CD4-positive, alpha-beta T cell treated with Interleukin-17A for 1 hour (primary cell): ENCODE measurements at regions not wholly inside any gene's neighbourhood (a gene's known extent, or its start where the extent isn't known, plus 50 kb on each side); places are given as distances from the start of the nearest gene placed in this dataset.
"Not testable (repeated sequence)": the region's sequence is repeated elsewhere in the genome, so short reads cannot be mapped to it uniquely, and the experiment has no call there.

Experiments used
- DNase-seq: peaks from one replicate; pipeline ENCODE4 v3.0.0-alpha.2; 2020

DNA sequence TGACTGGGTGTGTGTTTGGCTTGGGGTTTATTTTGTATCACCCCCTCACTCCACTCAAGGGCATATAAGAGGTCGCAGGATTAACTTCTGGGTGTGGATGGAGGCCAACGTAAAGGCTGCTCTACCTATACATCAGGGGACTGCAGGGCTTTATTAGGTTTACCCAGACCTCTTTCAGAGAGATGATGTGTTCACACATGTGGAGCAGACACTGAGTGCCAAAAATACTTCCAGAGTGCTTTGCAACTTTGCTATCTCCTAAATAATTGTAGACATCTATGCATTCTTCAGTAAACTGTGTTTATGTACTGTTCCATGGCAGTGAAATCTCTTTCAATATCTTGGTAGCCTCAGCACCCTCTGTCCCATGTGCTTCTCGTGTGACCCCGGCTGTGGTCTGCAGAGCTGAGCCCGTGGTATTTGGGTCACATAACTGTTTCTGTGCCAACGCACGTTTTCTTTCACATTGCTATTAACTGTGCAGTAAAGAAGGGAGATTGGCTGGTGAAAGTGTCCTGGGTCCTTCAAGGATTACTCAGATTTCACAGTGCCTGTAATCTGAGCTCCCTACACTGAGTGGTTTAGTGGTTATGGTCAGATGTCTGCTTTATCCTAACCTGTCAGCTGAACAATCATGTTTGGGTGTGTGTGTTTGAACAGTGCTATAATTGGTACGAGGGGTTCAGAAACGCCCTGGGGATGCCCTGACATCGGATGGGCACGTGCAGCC lies 208.1 kb downstream of the VAPA start:
- no peak for DNase-seq

DNA sequence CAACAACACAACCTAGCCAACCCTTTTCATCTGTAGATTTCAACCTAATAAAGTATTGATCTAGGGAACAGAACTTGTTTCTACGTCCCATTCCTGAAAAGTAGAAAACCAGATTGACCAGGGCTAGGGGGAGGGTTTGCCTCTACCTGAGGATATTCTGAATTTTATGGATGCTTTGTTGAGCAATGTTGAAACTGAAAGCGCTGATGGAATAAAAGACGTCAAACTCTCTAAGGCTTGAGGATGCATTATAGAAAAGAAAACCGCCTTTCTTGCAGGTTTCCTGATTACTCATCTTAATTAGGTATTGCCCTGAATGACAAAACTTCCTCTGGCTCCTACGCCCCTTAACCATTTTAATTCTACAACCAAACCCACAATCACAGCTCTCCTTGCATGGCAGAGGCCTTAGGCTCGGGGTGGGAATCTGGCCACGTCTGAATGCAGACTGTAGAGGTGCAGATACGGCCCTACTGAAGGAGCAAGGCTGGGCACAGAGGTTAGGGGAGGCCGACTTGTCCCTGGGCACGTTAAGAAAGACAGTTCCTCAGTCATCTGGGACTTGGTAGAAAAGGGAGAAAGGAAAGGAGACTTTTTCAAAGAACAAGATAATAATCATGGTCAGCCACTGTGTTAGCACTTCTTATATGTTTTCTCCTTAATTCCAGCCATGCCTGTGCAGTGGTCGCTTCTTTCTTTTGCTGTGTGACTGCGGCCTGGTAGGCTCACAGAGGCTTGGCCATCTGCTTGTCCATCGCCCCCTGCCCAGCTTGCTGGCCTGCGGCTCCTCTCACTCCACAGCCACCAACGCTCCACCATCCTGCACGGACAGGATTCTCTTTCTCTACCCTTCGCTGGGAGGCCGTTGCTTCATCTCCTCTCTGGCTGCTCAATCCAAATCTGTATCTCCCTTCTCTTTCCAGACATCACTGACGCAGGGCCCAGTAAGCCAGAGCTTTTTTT lies 209.5 kb downstream of the VAPA start:
- no peak for DNase-seq

GRCh38 chr18:10124071-10124470 lies 210.3 kb downstream of the VAPA start:
- no peak for DNase-seq

DNA sequence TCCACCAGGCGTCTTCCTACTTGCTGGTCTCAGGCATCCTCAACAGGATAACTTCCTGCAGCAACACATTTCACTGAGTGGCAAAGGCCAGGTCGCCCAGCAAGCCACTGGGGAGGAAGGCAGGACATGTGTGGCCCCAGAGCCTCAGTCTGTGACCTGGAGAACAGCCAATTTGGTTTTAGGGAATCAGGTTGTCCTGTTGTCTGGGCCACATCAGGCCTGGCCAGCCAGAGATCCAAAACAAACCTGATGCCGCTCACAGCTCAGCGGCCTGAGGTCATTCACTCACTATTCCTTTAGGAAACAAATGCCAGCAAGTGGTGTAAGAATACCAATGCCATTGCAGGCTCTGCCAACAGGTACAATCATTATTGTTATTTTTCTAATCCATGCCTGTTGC lies 210.7 kb downstream of the VAPA start:
- no peak for DNase-seq

DNA sequence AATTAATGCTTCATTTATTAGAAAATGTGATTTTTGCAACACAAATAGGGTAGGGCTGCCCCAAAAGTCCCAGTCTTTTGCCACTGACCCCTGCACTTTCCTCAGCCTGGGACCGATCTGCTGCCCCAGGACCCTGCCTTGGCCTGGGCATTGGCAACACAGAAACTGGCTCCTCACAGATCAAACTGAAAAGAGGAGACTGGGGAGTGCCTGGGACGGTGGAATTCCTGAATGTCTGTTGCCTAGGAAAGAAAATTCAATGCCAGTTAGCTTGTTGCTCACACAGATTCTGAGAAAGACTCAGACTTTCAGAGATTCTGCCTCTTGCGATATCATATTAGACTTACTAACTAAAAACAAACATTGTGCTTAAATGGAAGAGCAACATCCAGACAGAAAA lies 211.2 kb downstream of the VAPA start:
- DNase-seq: no peak

DNA sequence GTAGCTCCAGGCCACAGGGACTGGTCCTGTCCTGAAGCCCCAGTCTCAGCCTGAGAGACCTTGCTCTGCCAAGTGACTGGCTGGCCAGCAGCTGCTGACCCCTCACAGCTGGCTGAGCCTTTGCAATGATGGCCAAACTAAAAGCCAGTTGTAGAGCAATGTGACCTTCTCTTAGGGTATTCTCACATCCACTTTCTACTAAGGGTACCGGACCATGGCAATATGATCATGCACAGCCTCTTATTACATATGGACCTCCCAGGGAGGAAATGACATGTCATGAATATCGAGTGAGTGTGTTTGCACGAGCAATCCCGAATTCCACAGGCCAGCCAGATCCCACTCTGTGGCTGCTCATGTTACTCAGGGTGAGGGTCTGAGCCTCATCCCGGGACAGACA lies 213.9 kb downstream of the VAPA start:
- no peak for DNase-seq

- DNase-seq: no peak
These were observed 215.2 kb downstream of the VAPA start for GRCh38 chr18:10128921-10129501.

DNA sequence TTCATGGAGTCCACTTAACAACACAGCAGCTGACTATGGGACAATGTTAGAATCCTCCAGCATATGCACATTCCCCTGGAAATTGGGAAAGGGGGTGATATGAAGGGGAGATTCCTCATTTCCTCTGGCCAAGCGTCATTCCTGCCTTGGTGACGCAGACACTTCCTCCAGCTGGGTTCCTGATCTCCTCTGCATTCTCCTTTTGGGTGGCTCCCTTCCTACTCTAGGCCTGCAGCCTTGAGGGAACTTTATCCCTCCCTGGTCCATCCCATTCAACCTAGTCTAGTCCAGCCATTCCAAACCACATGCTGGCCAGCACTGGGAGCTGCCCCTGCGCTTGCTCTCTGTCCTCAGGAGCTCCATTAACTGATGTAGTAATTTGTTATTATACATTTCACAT lies 216.8 kb downstream of the VAPA start:
- DNase-seq: no peak

DNA sequence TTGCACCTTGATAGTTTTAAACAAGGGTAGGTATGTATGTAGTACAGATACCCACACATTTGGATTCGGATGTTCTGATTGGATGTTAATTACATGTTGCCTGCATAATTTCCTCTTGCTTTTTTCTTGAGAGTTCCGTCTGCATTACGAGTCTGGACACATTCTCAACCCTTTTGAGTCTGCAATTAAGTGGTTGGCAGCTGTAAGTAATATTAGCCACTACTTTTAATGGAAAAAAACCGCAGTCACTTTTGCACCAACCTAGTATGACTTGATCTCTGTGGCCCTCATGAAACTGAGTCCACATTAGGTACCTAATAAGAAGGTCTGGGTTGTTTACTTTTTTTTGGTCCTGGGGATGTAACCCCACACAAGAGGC lies 217.3 kb downstream of the VAPA start:
- no peak for DNase-seq

GRCh38 chr18:10131460-10132395 lies 217.9 kb downstream of the VAPA start:
- DNase-seq: no peak

DNA sequence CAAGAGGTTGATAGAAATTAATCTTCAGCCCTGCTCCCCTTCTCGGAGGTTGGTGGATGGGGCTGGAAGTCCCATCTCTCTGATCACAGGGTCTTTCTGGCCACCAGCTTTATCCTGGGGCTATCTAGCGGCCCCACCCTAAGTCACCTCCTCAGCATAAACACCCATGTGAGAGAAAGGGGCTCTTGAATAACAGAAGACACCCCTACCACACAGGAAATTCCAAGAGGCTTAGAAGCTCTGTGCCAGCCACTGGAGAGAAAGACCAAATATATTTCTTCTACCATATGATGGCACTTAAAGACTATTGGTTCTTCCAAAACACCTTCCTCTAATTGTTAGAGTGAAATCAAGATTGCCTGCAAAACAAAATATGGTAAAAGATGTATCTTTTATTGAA lies 219.7 kb downstream of the VAPA start:
- no peak for DNase-seq

- no peak for DNase-seq
These were observed 220.4 kb downstream of the VAPA start for GRCh38 chr18:10134204-10134603.

DNA sequence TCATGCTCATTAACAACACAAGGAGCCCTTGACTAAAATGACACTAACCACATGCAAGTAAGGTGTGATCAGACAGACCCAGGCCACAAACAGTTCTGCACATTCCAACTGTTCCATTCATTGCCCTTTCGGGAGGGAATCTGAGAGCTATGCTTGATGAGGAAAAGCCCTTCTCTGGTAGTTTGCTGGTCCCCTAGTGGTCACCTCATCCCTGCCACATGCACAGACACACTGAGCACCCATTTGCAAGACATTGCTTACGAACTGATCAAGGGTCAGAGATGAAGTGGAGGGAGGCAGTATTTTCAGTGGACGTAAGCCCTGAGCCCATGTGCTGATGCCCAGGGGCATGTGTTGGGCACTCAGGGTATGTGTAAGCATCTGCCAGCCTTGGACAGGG lies 220.9 kb downstream of the VAPA start:
- DNase-seq: not testable (repeated sequence)

DNA sequence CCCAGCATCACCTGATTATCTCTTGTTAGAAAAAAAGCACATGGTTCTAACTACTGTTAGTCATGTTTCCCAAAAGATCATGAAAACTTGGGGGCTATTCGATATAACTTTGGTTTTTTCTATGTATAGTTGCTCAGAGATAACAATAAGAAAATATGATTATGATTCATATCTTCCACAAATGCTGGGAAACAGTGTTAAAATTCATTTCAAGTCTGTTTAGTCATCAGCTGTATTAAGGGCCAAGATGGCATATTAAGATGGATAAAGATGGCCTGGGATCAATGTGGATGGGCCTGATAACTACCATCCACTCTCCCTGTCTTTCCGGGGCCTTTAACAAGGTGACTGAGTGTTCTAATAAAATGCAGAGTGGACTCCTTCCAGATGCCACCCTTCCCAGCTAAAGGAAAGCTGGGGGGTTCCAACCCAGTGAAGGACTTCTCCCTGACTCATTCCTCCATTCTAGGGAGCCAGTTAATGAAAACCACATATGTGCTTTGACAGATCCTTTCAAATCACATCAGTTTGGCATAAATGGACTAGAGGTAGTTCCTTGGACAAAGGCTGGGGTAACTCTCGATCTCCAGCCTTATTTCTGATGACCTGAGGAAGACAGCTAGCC lies 221.6 kb downstream of the VAPA start:
- no peak for DNase-seq

DNA sequence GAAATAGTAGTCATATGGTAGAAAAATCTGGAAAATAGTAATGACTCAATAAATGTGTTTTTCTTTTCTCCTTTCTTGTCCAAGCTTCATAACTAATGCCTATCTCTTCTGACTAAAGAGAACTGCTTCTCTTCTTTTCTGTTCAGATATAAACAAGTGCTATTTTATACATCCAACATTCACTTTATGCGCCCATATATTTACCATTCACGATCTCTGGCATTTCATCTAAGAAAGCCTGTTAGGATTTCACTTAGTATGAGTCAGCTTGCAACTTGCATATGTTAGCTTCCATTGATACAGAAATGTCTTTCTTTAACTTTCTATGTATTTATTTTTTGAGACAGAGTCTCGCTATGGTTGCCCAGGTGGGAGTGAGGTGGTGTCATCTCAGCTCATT lies 224.9 kb downstream of the VAPA start:
- DNase-seq: no peak

DNA sequence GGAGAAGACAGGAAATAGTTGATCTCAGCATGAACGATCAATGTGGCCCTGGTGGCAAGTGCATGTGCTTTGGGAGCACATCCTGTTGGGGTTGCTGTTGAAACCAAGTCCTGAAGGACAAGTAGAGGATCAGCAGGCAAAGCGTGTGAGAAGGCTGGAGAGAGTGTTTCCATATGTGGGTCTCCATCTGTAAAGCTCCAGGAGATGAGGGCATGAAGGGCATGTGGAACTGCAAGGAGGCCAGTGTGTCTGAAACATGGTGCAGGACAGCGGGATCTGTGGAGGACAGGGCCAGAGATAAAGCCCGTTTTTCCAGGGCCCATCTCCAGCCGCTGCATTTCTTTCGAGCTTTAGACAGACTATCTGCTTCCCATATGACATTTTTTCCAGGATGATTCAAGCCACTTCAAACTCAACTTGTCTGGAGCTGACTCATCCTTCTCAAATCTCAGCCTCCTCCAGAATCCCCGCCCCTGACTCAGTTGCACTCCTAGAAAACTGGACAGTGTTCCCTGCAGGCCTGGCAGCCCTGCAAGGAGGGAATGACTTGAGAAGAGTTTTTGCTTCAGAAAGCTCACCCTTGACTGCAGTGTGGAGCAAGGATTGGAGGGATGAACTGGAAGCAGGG lies 226.1 kb downstream of the VAPA start:
- DNase-seq: no peak

DNA sequence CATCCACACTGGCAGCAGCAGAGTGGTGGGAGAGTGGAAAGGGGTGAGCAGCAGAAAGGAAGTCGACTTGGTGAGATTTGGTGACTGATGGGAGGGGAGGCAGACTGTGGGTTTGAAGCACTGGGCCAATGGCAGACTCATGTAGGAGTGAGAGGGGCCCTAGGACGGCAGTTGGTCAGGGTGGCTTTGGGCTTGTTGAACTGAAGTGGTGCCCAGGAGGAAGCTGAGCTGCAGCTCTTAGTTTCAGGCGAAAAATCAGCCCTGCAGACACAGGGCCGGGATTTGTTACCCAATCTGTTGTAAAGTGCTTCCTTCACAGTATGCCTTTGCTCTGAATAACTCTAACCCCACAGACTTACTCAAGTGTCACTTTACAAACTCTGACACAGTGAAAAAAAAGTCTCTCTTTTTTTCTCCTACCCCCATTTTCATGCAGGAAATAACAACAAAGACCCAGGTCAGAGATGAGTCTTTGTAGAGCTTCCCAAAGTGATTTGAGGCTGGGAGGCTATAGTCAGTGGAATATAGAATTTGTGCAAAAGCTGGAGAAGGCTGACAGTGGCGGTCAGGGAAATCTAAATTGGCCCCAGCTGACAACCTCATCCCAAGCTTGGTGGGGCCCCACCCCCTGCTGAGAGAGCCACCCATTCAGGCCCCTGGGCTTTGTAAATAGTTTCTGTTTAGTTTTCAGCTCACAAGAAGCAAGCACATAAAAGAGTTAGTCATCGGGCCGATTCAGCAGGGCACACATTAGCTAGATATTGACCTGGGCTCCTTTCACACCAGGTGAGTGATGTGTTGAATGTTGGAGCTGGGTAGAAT lies 226.9 kb downstream of the VAPA start:
- no peak for DNase-seq

DNA sequence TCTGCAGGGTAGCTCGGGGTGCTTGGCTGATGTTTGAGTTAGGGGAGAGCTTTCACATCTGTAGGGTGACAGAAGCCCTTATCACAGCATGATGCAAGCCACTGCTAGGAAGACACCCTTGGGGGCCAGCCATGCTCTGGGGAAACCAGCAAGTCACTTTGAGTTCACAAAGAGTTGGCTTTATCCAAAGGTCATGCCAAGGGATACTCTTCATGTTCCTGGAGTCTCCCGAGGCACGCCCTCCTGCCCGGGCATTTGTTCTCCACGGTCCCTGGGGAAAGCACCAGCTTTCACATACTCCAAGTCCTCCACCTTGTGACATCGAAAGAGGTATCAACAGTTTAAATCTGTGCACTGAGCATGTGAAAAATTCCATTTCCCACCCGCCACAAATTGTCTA lies 227.7 kb downstream of the VAPA start:
- no peak for DNase-seq

- no peak for DNase-seq
These were observed 228.2 kb downstream of the VAPA start for GRCh38 chr18:10142056-10142455.

GRCh38 chr18:10142496-10143160 lies 228.8 kb downstream of the VAPA start:
- DNase-seq: no peak
